HFF-Myc (cell line): ENCODE measurements at regions not wholly inside any gene's neighbourhood (a gene's known extent, or its start where the extent isn't known, plus 50 kb on each side); places are given as distances from the start of the nearest gene placed in this dataset.
A peak's percentile ranks its signal among the peaks of the same experiment; 100 is the strongest.
"Not testable (repeated sequence)": the region's sequence is repeated elsewhere in the genome, so short reads cannot be mapped to it uniquely, and the experiment has no call there.

ENCODE experiments used
- DNase-seq: peaks from one replicate; pipeline ENCODE4 v3.0.0-alpha.2; 2011; ENCODE audit warnings: low read depth; ENCODE audit errors: extremely low read depth
- H3K4me3 ChIP-seq: replicated peaks from 2 replicates; pipeline ENCODE4 v1.5.1; 2011; ENCODE audit warnings: low read depth, mild to moderate bottlenecking, control low read depth, low read length
- CTCF ChIP-seq: IDR thresholded peaks from 2 replicates; pipeline ENCODE4 v1.5.1; 2012; ENCODE audit warnings: mild to moderate bottlenecking, low read depth, low read length, control low read depth; ENCODE audit errors: missing control alignments

- no peak for DNase-seq
- no peak for TF ChIP-seq CTCF
- no peak overlapping the region for H3K4me3 ChIP-seq
Observed at GRCh38 chr5:41995193-41995592, 70.1 kb downstream of the FBXO4 start.

DNA sequence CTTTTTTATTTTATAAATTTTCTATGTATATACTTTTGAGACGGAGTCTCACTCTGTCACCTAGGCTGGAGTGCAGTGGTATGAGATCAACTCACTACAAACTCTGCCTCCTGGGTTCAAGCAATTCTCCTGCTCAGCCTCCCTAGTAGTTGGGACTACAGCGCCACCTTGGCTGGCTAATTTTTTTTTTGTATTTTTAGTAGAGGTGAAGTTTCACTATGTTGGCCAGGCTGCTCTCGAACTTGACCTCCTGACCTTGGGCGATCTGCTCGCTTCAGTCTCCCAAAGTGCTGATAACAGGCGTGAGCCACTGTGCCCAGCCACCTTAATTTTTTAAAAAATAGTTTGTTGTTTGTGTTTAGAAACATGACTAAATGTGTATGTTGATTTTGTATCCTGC, 76.6 kb downstream of the FBXO4 start:
- H3K4me3 ChIP-seq: no peak overlapping the region
- no peak for DNase-seq
- TF ChIP-seq CTCF: no peak

GRCh38 chr5:42003852-42004251, 78.8 kb downstream of the FBXO4 start:
- DNase-seq, H3K4me3 ChIP-seq: not testable (repeated sequence)

DNA sequence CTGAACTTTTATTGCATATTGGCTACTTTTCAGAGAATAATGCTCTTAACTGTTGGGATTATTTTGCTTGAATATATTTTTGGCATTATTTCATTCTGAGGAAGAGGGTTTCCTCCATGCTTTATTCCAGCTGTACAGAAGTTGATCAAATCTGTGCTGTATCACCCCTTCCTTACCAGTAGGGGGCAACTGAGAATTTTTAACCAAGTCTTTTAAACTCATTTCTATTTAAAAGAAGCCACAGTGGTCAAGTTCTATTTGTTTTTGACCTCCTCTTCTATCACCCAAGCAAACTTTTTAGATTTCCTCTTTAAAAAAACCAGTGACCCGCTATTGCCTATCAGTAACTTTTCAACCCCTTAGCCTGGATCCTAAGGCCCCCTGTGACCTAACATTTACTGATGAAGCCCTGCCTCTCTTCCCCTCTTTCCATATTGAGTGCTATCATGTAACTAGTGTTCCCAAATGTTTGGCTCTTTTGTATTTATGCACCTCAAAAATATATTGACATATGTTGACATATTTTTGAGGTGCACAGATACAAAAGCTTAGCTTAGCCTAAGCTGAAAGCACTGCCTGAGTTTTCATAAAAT, 80.6 kb downstream of the FBXO4 start:
- DNase-seq: no peak
- no peak overlapping the region for H3K4me3 ChIP-seq
- peak; percentile 65 for TF ChIP-seq CTCF

GRCh38 chr5:42013561-42013960, 88.5 kb downstream of the FBXO4 start:
- TF ChIP-seq CTCF: no peak
- DNase-seq: no peak

GRCh38 chr5:42015254-42015653, 90.2 kb downstream of the FBXO4 start:
- no peak for DNase-seq
- no peak overlapping the region for H3K4me3 ChIP-seq
- no peak for TF ChIP-seq CTCF

More at GRCh38 chr5:42013561-42013960, 88.5 kb downstream of the FBXO4 start:
- no peak overlapping the region for H3K4me3 ChIP-seq

- DNase-seq: no peak
- H3K4me3 ChIP-seq: no peak overlapping the region
- TF ChIP-seq CTCF: no peak
Observed at GRCh38 chr5:42015681-42016080, 90.6 kb downstream of the FBXO4 start.
